Astrocyte (in vitro differentiated cells and primary cell): ENCODE measurements at regions not wholly inside any gene's neighbourhood (a gene's known extent, or its start where the extent isn't known, plus 50 kb on each side); places are given as distances from the start of the nearest gene placed in this dataset.

Source experiments
- DNase-seq: peaks from one replicate; pipeline ENCODE4 v3.0.0-alpha.2; 2010; ENCODE audit warnings: low read depth
- FAIRE-seq: peaks from 2 replicates; lab custom pipeline; 2011; peaks lifted over from hg19 to GRCh38; lab: Jason Lieb, UNC
- H2AFZ ChIP-seq: 2 replicates; pipeline ENCODE4 v1.6.0; 2012; ENCODE audit warnings: low read depth, low read length, inconsistent platforms
- H3K27ac ChIP-seq: 2 replicates; pipeline ENCODE4 v1.5.1; 2011; ENCODE audit warnings: low read depth, low read length, inconsistent platforms
- H3K27me3 ChIP-seq: 2 replicates; pipeline ENCODE4 v1.6.0; 2011; ENCODE audit warnings: low read length, inconsistent platforms; ENCODE audit not compliant: insufficient read depth
- H3K36me3 ChIP-seq: 2 replicates; pipeline ENCODE4 v1.5.1; 2011; ENCODE audit warnings: low read length, inconsistent platforms; ENCODE audit not compliant: insufficient read depth
- H3K4me1 ChIP-seq: 2 replicates; pipeline ENCODE4 v1.5.1; 2011; ENCODE audit warnings: low read length, inconsistent platforms; ENCODE audit not compliant: insufficient read depth
- H3K4me2 ChIP-seq: 2 replicates; pipeline ENCODE4 v1.6.0; 2012; ENCODE audit warnings: low read length, inconsistent platforms
- H3K4me3 ChIP-seq: 2 replicates; pipeline ENCODE4 v1.5.1; 2011; ENCODE audit warnings: low read depth, mild to moderate bottlenecking, low read length, inconsistent platforms; ENCODE audit not compliant: insufficient read depth
- H3K79me2 ChIP-seq: 2 replicates; pipeline ENCODE4 v1.6.0; 2012; ENCODE audit warnings: mild to moderate bottlenecking, low read length, inconsistent platforms; ENCODE audit not compliant: insufficient read depth
- H3K9ac ChIP-seq: 2 replicates; pipeline ENCODE4 v1.6.0; 2012; ENCODE audit warnings: mild to moderate bottlenecking, low read length, inconsistent platforms
- H3K9me3 ChIP-seq: 2 replicates; pipeline ENCODE4 v1.5.1; 2012; ENCODE audit warnings: low read depth, mild to moderate bottlenecking, low read length, inconsistent platforms; ENCODE audit not compliant: insufficient read depth
- H4K20me1 ChIP-seq: 2 replicates; pipeline ENCODE4 v1.6.0; 2012; ENCODE audit warnings: low read length, inconsistent platforms; ENCODE audit not compliant: insufficient read depth
- H3K27ac Mint-ChIP-seq: one replicate; pipeline ENCODE4 v1.8.0; 2021; ENCODE audit warnings: mild to moderate bottlenecking, mixed read lengths; ENCODE audit not compliant: unreplicated experiment
- H3K27me3 Mint-ChIP-seq: one replicate; pipeline ENCODE4 v1.8.0; 2021; ENCODE audit warnings: low read depth, mixed read lengths; ENCODE audit not compliant: unreplicated experiment
- H3K36me3 Mint-ChIP-seq: one replicate; pipeline ENCODE4 v1.8.0; 2021; ENCODE audit warnings: low read depth, mixed read lengths; ENCODE audit not compliant: unreplicated experiment
- H3K4me1 Mint-ChIP-seq: one replicate; pipeline ENCODE4 v1.8.0; 2021; ENCODE audit warnings: low read depth, mixed read lengths; ENCODE audit not compliant: unreplicated experiment
- H3K4me3 Mint-ChIP-seq: one replicate; pipeline ENCODE4 v1.8.0; 2021; ENCODE audit warnings: mild to moderate bottlenecking, moderate library complexity, mixed read lengths; ENCODE audit not compliant: unreplicated experiment
- H3K9me3 Mint-ChIP-seq: one replicate; pipeline ENCODE4 v1.8.0; 2021; ENCODE audit warnings: mild to moderate bottlenecking, mixed read lengths; ENCODE audit not compliant: unreplicated experiment
- CTCF ChIP-seq: IDR thresholded peaks from 2 replicates; pipeline ENCODE4 v1.5.1; 2011; ENCODE audit warnings: low read depth, mild to moderate bottlenecking, inconsistent platforms, low read length, moderate library complexity; ENCODE audit not compliant: insufficient read depth
- EZH2 ChIP-seq: IDR thresholded peaks from 2 replicates; pipeline ENCODE4 v1.6.1; 2012; ENCODE audit warnings: mild to moderate bottlenecking, low read length, inconsistent platforms; ENCODE audit not compliant: insufficient read depth

GRCh38 chr10:105807935-105808587 lies 1167.0 kb downstream of the SORCS3 start:
- DNase-seq (no peak), FAIRE-seq (no peak)
- Mint-ChIP-seq H3K36me3 (no peaks in the 10 kb centered on the region), H3K4me1 (peaks cover 7% of the 10 kb centered on the region), H3K4me3 (no peak overlapping the region), H3K27ac (no peak overlapping the region), H3K9me3 (no peaks in the 10 kb centered on the region), H3K27me3 (no peaks in the 10 kb centered on the region)
- Histone ChIP-seq H4K20me1 (no peaks in the 10 kb centered on the region), H3K27me3 (no peaks in the 10 kb centered on the region), H3K9me3 (no peaks in the 10 kb centered on the region), H3K4me1 (no peaks in the 10 kb centered on the region), H3K36me3 (no peaks in the 10 kb centered on the region), H2AFZ (no peak overlapping the region), H3K27ac (no peak overlapping the region), H3K4me3 (no peak overlapping the region), H3K9ac (no peak overlapping the region), H3K79me2 (no peaks in the 10 kb centered on the region), H3K4me2 (no peak overlapping the region)
- TF ChIP-seq CTCF (no peak), EZH2 (no peak)

GRCh38 chr10:105803206-105803605 lies 1162.1 kb downstream of the SORCS3 start:
- Histone ChIP-seq H3K9me3 (no peaks in the 10 kb centered on the region), H2AFZ (no peak overlapping the region), H4K20me1 (no peaks in the 10 kb centered on the region), H3K4me1 (no peaks in the 10 kb centered on the region), H3K27me3 (no peaks in the 10 kb centered on the region), H3K9ac (no peak overlapping the region), H3K36me3 (no peaks in the 10 kb centered on the region), H3K4me3 (no peak overlapping the region), H3K4me2 (no peak overlapping the region), H3K79me2 (no peaks in the 10 kb centered on the region), H3K27ac (no peak overlapping the region)
- DNase-seq: no peak
- Mint-ChIP-seq H3K4me3 (no peak overlapping the region), H3K36me3 (no peaks in the 10 kb centered on the region), H3K4me1 (peaks cover 7% of the 10 kb centered on the region), H3K27me3 (no peaks in the 10 kb centered on the region), H3K27ac (no peak overlapping the region), H3K9me3 (no peaks in the 10 kb centered on the region)
- FAIRE-seq: no peak
- no peak for TF ChIP-seq CTCF
- no peak for TF ChIP-seq EZH2

GRCh38 chr10:105800641-105801040 lies 1159.6 kb downstream of the SORCS3 start:
- no peak overlapping the region for H2AFZ ChIP-seq
- no peak for FAIRE-seq
- no peak overlapping the region for H3K4me2 ChIP-seq
- Mint-ChIP-seq H3K4me1 (peaks cover 5% of the 10 kb centered on the region), H3K36me3 (no peaks in the 10 kb centered on the region), H3K27me3 (no peaks in the 10 kb centered on the region), H3K27ac (no peak overlapping the region), H3K4me3 (no peak overlapping the region), H3K9me3 (no peaks in the 10 kb centered on the region)
- H3K79me2 ChIP-seq: no peaks in the 10 kb centered on the region
- H3K27ac ChIP-seq: no peak overlapping the region
- H4K20me1 ChIP-seq: no peaks in the 10 kb centered on the region
- TF ChIP-seq EZH2 (no peak), CTCF (no peak)
- no peaks in the 10 kb centered on the region for H3K27me3 ChIP-seq
- H3K9ac ChIP-seq: no peak overlapping the region
- DNase-seq: peak; percentile 22
- H3K4me3 ChIP-seq: no peak overlapping the region
- H3K9me3 ChIP-seq: no peaks in the 10 kb centered on the region
- H3K4me1 ChIP-seq: no peaks in the 10 kb centered on the region
- no peaks in the 10 kb centered on the region for H3K36me3 ChIP-seq
